ENCODE measurements at regions not wholly inside any gene's neighbourhood (a gene's known extent, or its start where the extent isn't known, plus 50 kb on each side); places are given as distances from the start of the nearest gene placed in this dataset.

DNA sequence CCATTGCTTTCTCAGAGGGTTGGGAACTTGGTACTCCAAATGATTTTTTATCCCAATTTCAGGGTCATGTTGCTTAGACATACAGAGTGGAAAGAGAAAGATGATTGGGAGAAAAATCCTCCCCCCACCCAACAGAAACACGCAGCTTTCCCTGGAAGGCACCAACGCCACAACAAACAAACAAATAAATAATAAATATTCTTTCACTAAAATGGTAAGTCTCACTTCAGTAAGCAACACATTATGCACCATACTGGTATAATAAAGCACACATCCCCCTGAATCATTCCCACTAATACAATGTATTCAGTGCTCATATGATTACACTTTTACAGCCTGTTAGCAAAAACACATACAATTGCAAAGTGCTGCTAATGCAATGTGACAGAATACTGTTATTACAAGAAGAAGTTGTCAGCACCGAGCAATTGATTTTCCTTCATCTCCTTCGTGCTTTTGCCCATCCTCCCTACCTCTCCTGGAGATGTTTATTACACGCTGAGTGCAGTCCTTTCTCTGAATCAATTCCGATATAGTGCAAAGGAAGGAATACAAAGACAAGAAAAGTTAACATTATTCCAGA is 359.9 kb downstream of the TXNL1 start:
- no peak for DNase-seq (ENCODE audit: low spot score)

DNA sequence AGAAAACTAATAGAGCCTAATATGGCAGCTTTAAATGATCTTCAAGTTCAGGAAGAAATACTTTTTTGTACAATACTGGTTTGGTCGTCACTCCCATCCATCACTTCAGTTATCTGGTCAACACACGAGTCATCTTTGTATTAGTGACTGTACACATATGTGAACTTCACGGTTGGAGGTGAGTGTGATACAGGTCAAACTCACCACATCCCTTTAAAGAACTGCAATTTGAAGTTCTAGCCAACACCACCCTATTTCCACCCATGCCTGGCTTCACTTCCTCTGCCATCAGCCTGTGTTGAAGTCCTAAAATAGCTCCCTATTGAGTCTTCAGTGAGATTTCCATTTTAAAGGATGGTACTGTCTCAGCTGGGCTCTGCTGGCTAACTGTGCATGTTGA is 361.9 kb downstream of the TXNL1 start:
- DNase-seq (ENCODE audit: low spot score): no peak

DNA sequence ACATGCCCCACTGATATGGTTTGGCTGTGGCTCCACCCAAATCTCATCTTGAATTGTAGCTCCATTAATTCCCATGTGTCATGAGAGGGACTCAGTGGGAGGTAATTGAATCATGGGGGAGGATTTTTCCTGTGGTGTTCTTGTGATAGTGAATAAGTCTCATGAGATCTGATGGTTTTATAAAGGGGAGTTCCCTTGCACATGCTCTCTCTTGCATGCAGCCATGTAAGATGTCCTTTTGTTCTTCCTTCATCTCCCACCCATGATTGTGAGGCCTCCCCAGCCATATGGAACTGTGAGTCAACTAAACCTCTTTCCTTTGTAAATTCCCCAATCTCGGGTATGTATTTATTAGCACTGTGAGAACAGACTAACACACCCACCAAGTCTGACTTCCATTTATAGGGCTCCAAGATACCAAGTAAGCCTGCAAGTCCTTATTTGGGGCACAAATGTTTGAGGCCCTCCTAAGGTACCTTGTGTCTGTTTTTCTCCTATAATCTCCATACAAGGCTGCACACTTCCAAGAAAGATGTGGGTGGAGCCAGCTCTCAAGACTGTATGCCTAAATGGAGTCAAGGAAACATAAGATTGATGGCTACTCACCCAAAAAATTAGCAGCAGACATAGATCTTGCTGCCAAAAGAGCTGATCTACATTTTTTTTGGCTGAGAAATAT is 364.7 kb downstream of the TXNL1 start:
- DNase-seq (ENCODE audit: low spot score): no peak

DNA sequence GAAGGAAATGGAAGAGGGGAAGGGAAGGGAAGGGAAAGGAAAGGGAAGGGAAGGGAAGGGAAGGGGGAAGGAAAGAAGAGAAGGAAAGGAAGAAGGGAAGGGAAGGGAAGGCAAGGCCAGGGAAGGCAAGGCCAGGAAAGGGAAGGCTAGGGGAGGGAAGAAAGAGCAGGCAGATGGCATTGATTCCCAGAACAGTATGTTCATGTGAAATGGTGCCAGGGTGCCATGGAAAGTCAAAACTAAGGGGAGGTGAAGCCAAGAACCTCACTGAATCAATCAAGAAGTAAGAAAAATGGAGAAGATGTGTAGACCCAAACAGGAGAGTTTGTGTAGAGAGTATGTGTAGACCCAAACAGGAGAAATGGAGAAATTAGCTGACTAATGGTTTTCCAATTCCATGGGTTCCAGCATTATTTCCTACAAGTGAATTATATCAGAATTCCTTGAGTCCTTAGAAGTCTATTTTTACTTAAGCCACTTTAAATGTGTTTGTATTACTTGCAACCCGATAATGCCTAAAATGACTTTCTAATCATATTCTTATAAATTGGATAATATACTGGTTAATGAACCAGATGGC is 367.6 kb downstream of the TXNL1 start:
- DNase-seq (ENCODE audit: low spot score): no peak

DNA sequence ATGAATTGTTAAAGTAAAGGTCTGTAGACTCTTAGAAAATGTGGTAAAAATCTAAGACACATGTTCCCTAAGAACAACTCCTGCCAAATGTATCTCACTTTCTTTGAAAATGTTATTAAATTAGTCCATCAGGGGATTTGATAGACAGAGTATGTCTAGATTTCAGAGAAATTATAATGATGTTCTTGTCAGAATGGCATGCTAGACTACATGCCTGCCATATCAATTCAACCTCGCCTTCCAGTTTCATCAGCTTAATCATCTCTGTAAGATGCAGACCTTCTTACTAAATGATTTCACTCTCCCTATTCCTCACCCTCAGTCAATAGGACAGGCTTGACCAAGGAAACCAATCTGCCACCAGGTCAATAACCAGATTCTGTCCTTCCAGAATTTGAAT is 368.4 kb downstream of the TXNL1 start:
- no peak for DNase-seq (ENCODE audit: low spot score)

DNA sequence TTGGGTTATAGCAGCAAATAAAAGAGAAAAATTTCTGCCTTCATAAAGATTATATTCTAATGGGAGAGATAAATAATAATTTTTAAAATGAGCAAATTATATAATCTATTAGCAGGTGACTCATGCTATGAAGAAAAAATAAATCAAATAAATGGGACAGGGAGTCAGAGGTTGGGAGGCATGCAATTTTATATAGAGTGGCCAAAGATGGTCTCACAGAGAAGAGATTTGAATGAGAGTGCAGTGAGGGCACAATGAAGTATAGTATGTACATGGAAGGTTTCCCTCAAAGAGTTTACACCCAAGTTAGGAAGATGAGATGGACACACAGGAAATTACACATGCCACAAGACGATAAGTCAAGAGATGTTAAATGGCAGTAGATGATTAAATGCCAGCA is 369.4 kb downstream of the TXNL1 start:
- DNase-seq (ENCODE audit: low spot score): no peak

DNA sequence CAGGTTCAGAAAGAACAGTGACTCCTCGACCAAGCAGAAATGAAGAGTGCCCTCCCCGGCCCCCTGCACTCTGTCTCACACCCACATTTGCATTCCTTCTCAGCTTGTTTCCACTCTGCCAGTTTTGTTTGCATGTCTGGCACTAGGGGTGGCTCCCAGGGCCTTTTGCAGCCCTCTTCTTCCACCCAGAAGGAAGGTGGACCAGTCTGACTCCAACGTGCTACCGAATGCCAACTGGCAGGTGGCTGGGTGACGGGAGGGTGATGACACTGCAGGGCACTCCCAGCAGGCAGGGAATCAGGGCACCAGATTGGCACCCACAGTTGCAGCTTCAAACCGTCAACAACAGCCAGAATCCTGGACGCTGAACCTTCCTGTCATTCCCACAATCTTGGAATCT is 371.1 kb downstream of the TXNL1 start:
- no peak for DNase-seq (ENCODE audit: low spot score)

DNA sequence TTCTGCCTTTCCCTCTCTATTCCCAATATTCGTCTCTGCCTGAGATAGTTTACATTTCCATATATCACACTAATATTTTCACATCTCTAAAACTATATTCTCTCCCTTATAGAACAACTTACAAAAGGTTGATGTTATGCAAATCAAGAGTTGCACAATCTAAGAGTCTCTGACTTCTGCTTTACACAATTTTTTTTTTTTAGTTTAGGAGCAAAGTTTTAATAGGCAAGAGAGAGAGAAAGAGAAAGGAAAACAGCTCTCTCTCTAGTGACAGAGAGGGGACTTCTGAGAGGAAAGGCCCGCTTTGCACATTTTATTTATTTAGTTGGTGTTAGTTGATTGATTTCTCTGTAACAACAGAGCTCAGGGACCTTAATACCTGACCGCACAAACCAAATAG is 380.2 kb downstream of the TXNL1 start:
- DNase-seq (ENCODE audit: low spot score): no peak

DNA sequence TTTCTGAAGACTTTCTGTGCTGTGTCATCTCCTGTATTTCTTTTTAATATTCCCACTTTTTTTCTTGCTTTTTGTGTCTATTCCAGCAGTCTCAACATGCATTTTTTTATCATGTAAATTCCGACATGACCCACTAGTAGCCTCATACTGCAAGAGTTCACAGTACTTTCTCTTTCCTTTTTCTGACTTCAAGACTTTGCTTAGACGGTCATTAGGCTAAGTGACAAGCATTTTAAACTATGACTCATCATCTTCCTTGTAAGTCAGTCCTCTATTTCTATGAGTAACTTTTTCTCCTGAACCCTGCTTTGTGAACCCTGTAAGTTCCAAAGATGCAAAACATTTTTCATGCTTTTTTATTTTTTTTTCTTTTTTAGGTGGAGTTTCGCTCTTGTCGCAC is 381.2 kb downstream of the TXNL1 start:
- peak; percentile 34 for DNase-seq (ENCODE audit: low spot score)

DNA sequence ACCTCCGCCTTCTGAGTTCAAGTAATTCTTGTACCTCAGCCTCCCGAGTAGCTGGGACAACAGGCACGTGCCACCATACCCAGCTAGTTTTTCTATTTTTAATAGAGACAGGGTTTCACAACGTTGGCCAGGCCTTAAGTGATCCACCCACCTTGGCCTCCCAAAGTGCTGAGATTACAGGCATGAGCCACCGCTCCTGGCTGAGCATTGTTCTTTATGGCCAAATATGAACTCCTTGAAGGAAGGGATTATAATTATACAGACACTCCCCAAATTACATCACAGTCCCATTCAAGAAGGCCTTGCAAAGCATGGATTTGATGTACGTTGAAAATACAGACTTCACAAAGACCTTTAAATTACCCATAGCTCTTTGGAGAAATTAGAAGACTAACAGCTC is 381.7 kb downstream of the TXNL1 start:
- no peak for DNase-seq (ENCODE audit: low spot score)

DNA sequence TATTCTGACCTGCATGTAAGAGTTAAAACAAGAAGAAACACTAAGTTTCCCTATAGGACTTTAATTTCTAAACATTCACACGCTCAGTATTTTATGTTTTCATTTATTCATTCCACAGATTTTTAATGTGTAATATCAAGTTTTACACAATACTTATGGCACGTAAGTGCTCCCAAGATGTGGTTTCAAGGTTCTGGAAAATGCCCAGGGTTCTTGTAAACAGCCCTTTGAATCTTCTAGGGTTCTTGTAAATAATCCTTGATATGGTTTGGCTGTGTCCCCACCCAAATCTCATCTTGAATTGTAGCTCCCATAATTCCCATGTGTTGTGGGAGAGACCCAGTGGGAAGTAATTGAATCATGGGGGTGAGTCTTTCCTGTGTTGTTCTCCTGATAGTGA is 383.0 kb downstream of the TXNL1 start:
- no peak for DNase-seq (ENCODE audit: low spot score)

DNA sequence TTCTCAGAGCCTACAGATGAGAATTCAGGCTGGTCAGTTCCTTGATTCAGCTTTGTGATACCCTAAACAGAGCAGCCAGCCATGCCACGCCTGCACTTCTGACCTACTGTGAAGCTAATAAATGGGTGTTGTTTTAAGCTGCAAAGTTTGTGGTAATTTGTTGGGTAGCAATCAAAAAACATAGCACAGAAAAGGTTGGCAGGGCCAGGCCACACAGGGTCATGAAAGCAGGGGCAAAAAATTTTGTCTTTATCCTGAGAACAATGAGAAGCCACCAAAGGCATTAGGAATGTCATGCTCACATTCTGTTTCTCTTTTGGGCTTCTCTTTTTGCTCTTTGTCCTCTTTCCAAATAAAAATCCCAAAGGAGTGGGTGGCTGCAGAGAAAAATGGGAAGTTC is 385.9 kb downstream of the TXNL1 start:
- no peak for DNase-seq (ENCODE audit: low spot score)

DNA sequence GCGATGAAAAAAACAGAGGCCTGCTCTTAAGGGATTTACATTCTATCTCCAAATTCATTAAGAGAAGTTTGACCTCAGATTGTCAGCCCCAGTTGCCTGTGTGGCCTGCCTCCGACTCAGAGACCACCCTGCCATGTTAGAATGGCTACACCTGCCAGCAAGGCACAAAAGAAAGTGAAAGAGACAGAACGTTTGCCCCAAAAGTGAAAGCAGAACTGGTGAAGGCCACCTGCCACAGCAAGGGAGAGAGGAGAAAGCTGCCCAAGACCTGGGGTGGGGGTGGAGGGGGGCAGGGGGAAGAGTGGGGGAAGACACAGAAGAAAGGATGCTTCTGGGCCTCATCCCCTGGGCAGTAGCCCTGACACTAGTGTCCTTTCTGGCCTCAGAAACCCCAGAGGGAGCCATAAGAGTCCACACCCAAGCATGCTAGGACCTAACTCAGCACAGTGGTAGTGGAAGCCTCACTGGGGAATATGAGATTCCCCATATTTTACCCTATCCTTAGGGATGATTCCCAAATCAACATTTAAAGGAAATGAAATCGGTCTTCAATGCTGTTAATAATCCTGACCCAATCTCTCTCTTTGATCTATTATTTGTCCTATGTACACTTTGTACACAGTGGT is 389.7 kb downstream of the TXNL1 start:
- DNase-seq (ENCODE audit: low spot score): no peak

DNA sequence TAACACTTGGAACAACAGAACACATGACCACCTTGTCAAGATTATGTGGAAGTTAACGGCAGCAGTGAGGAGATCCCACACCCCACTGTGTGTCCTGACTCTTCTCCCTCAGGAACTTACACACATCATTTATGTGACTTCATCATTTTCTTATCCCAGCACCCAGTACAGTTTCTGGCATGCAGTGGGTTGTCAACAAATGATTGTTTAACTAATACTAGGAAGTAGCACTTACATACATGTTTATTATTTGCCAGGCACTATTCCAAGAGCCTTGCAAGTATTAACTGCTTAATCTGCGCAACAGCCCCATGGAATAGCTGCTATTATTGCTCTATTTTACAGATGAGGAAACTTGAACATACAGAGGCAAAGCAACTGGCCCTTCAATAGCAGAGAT is 391.5 kb downstream of the TXNL1 start:
- DNase-seq (ENCODE audit: low spot score): no peak

DNA sequence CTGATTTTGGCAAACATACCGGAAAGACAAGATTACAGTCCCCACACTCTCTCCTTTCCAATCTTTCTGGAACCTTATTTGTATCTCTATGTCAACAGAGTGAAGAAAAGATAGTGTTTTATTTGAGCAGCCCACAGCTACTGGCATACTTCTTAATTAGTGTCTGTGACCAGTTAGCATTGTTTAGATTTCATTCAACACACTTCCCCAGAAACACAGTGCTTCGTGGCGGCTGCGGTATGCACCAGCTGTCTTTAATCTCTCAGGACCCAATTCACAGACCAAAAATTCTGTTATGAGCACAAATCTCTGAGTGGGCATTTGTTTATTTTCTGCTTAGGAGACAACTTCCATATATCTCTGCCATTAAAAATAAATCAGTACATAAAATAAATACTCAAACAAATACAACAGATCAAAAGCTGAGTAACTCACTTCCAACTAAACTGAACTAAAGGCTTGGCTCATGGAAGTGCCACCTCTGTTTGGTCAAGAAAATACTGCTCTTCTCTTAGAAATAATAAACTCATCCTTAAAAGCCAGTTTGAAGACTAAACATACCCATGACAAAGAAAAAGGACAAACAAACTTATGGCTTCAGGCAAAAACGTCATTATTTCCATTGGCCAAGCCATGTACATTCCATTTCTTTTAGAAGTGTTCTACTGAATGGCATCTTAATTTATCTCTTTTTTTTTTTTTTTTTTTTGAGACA is 392.4 kb downstream of the TXNL1 start:
- peak; percentile 5 for DNase-seq (ENCODE audit: low spot score)

DNA sequence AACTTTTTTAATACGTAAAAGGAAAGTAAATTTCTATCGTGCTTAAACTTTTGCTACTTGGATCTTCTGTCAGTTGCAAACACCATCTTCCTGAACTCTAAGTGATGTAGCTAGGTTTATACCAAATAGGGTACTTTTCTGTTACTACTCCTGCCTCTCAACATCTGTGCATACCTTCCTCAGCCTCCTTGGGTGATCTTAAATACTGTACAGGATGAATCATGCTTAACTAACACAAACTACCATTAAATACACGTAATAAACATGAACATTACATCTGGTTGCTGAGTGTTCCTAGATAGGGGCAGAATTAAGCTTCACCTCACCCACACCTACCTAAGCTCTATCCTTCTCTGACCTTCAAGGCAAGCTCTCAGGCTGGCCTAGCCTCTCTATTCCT is 398.0 kb downstream of the TXNL1 start:
- DNase-seq (ENCODE audit: low spot score): no peak

DNA sequence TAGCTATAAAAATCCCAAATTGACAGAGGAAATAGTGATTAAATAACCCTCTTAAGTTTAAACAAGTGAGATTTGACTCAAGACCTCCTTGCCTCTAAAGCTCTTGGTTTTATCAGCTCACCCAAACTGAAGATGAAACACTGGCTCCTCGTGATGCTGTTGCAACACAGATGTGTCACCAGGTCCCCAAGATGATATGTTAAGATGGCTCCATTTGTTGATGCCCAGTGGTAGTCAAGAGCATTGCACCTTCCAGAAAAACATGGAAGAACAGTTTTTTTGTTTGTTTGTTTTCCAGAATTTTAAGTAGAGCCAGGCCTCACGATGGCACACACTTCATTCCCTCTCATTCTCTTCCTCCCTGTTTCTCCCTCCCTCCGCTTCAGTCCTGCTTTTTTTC is 399.8 kb downstream of the TXNL1 start:
- DNase-seq (ENCODE audit: low spot score): no peak

DNA sequence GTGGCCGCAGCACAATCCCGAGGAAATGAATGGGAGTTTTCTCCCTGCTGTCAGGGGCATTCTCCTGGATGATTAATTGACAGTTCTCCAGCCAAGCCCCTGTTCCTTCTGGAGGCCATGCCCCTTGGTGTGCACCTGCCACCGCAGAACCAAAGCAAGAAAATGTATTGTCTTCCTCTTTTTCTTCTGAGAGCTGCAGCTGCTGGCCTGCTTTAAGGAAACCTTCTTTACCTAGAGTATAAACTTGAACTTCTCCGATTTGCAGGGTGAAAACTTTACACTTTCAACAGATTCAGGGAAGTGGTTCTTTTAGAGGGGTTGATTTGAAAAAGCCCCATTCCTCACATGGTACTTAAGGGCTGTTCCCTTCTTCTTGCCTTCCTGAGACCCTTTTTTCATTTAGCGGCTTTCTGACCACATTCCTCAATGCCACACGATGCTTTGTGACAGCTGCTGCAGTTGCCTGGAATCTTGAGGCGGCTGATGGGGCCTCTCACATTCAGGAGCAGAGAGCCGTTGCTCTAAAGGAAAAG is 402.8 kb downstream of the TXNL1 start:
- no peak for DNase-seq (ENCODE audit: low spot score)

DNA sequence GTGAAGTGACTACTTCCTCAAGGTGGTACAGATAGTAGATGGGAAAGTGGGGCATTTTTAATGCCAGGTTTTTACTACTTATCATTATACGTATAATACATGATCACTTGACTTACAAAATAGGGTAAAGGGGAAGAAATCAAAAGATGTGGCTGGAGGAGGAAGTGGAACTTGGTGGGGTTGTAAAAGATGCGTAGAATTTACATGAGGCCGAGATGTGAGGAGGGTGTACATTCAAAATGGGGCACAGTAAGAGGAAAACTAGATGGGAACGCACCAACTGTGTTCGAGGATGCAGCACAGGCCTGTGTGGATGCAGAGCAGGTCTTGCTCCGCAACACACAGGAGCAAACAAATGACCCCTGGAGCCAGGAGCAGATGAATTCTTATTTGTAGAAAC is 403.3 kb downstream of the TXNL1 start:
- DNase-seq (ENCODE audit: low spot score): no peak

DNA sequence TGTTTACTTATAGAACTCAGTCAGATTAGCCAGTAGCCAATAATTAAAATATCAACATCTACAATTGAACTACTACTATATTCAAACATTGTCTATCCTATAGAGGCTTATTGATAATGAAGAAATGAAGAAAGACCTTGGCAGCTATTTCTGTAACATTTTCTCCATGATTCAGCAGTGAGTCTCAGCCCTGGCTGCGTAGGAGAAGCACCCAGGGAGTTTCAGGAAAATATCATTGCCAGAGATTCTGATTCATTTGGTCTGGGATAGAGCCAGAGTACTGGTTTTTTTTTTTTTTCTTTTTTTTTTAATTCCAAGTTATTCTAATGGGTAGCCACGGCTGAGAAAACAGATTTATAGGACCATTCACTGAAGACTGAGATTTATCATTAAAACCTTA is 404.8 kb downstream of the TXNL1 start:
- peak; percentile 66 for DNase-seq (ENCODE audit: low spot score)

DNA sequence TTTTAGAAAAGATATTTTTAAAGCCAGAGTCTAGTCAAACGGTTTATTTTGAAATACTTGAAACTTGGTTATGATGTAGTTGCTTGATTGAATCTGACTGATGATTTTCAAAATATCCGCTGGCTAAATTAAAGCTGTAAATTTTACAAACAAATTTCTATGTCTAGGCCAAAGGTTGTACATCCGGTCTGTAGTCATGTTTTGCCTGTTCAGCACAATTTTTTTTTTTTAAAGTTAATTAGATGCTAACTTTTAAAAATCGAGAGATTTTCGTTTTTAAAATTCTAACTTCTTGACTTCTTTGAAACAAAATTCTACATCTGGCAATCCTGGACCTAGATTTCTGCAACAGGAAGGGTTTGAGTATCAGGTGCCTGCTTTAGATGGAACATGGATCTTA is 412.4 kb downstream of the TXNL1 start:
- no peak for DNase-seq (ENCODE audit: low spot score)

DNA sequence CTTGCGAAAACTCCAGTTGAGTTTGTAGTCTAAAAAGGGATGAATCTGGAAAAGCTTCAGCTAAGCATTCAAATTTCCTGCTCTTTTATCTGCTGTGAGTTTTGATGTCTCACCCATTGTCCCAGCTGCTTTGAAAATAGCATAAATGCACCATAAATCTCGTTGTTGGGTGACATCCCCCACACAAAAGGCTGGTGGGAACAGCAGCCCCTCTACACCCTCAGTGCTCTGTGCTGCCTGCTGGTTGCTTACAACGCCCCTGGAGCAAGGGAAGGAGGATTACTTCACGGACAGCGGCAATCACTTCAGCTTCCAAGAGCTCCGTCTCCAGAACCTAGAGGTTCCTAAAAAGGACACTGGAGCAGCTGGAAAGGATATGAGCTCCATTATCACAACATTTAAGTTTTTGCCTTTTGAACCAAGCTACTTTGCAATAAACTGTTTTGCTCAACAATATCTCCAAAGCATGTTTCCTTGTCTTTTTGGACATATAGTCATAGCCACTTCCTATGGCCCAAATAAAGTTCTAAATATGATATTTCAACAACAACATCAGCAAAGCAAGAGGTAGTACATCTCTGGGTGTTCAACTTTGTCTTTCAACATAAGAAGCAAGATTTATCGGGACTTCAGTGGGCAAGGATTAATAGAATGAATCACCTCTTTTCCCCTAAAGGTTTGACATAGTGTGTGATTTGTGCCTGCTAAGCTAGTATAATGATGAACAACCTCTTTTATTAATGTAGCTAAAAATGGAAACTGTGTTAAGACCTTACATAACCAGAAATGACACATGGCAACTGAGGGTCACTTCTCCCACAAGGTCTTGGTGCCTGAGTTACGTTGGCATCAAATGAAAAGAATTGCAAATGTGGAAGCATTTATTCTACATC is 413.5 kb downstream of the TXNL1 start:
- no peak for DNase-seq (ENCODE audit: low spot score)

Measured in hepatic stellate cell (primary cell).